ENCODE measurements at regions not wholly inside any gene's neighbourhood (a gene's known extent, or its start where the extent isn't known, plus 50 kb on each side); places are given as distances from the start of the nearest gene placed in this dataset.

DNA sequence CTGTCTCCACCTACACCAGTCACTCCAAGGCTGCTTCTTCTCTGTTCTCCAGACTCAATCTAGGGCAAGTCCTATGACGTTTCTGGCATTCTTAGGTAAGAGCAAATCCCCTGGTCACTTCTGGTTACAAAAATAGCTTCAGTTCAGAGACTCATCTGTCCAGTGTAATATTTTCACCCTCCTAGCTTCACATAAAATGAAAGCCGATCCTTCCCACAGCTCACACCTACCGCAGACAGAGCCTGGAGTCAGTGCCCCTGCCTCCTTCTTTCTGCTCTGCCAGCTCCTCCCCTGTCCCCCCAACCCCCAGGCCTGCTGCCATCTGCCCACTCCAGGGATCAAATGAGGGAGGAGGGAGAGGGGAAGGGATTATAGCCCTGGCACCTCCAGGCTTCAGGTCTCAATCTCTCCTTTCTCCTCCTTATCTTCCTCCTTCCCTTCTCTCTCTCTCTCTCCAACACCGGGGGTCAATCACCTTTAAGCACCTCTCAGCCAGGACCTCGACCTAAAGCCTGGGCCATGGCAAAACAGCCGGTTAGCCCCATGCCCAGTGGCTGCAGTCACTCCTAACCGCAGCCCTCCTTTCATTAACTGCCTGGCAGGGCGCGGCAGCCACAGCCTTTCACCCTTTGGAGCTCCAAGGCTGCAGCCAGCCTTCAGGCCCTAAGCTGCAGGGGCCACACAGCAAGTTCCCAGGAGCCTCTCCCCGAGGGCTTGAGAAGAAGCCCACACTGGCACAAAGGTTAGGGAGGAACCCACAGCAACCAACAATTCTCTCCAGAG is 292.6 kb upstream of the MGMT start:
- no peak overlapping the region for H3K4me3 Mint-ChIP-seq
- peaks cover 29% of the 10 kb centered on the region for H3K4me1 Mint-ChIP-seq
- peaks cover 26% of the 10 kb centered on the region for H3K27me3 Mint-ChIP-seq (ENCODE audit: low read depth)
- H3K27ac Mint-ChIP-seq: no peak overlapping the region
- H3K9me3 Mint-ChIP-seq: no peaks in the 10 kb centered on the region
- no peaks in the 10 kb centered on the region for H3K36me3 Mint-ChIP-seq (ENCODE audit: low read depth)
- TF ChIP-seq, protein P1, sequence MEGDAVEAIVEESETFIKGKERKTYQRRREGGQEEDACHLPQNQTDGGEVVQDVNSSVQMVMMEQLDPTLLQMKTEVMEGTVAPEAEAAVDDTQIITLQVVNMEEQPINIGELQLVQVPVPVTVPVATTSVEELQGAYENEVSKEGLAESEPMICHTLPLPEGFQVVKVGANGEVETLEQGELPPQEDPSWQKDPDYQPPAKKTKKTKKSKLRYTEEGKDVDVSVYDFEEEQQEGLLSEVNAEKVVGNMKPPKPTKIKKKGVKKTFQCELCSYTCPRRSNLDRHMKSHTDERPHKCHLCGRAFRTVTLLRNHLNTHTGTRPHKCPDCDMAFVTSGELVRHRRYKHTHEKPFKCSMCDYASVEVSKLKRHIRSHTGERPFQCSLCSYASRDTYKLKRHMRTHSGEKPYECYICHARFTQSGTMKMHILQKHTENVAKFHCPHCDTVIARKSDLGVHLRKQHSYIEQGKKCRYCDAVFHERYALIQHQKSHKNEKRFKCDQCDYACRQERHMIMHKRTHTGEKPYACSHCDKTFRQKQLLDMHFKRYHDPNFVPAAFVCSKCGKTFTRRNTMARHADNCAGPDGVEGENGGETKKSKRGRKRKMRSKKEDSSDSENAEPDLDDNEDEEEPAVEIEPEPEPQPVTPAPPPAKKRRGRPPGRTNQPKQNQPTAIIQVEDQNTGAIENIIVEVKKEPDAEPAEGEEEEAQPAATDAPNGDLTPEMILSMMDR (IDR thresholded peaks at IDR 0.05; ENCODE audit: unreplicated experiment in 3 of 3): no peak

DNA sequence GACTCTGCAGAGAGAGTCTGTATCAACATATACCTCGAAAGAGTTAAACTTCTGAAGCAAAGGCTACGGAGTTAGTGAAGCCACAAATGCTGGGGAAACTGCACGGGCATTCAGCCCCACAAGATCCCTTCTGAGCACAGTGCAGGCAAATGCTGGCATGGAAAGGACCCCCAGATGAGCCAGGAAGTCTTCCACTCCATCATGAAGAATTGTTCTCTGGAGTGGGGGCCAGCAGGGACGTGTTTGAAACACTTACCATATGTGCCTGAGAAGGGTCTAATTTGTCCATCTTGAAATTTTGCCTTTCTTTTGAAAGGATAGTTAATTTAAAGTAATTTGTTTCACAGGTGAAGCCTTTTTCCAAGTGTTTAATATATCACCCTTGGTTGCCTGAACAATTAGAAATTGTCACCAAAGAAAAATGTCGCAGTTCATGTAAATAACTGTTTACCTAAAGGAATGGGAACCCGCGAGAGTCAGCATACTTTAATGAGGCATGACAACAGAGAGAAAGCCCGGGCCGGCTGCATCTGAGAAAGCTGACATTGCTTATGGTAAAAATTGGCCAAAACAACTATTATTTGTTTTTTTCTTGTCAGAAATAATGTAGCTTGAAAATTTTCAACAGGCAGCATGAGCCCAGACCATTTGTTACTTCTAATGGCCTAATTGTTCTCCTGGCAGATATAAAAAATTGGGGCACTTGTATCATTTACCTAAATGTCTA is 287.6 kb upstream of the MGMT start:
- TF ChIP-seq, protein P1 (IDR thresholded peaks at IDR 0.05; ENCODE audit: unreplicated experiment in 3 of 3): no peak
- H3K9me3 Mint-ChIP-seq: no peaks in the 10 kb centered on the region
- peaks cover 31% of the 10 kb centered on the region for H3K4me1 Mint-ChIP-seq
- no peak overlapping the region for H3K4me3 Mint-ChIP-seq
- H3K27me3 Mint-ChIP-seq (ENCODE audit: low read depth): peaks cover 31% of the 10 kb centered on the region
- peak overlapping the region in 2 of 3 experiments; percentile 10 to 26 for H3K27ac Mint-ChIP-seq
- H3K36me3 Mint-ChIP-seq (ENCODE audit: low read depth): no peaks in the 10 kb centered on the region

DNA sequence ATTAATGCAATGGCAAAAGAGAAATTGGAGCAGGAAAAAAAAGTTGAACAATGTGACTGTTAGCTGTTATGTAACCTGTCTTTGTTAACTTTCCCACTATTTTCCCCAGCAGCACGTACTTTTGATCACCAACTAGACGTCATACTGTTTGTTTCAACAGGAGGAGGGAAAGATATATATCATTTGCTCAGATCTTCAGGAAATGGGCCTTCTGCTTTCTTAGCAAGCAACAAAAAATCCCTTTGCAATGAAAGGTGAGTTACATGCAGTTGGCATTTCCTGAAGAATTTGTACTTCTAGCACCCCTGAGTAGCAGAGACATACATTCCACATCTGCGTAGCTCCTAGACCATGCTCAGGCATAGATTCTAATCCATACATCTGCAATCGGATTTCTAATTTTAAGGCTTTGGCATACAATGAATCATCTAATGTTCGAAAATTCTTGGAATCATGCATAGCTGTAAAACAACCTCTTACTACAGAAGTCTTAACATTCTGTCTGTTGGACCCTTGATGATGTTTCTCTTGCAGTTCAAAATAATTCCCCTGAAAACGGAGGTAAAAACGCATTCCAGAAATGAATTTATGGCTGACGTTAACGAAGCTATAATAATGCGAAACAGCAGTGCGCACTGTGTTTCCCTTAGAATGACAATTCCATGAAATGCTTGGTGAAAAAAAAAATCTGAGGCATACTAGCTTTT is 286.9 kb upstream of the MGMT start:
- H3K27me3 Mint-ChIP-seq (ENCODE audit: low read depth): peaks cover 31% of the 10 kb centered on the region
- H3K27ac Mint-ChIP-seq: peak overlapping the region; percentile 10 to 30 (median 26)
- TF ChIP-seq, protein P1 (IDR thresholded peaks at IDR 0.05; ENCODE audit: unreplicated experiment in 3 of 3): no peak
- H3K4me1 Mint-ChIP-seq: peaks cover 28% of the 10 kb centered on the region
- H3K9me3 Mint-ChIP-seq: no peaks in the 10 kb centered on the region
- H3K36me3 Mint-ChIP-seq (ENCODE audit: low read depth): no peaks in the 10 kb centered on the region
- no peak overlapping the region for H3K4me3 Mint-ChIP-seq

DNA sequence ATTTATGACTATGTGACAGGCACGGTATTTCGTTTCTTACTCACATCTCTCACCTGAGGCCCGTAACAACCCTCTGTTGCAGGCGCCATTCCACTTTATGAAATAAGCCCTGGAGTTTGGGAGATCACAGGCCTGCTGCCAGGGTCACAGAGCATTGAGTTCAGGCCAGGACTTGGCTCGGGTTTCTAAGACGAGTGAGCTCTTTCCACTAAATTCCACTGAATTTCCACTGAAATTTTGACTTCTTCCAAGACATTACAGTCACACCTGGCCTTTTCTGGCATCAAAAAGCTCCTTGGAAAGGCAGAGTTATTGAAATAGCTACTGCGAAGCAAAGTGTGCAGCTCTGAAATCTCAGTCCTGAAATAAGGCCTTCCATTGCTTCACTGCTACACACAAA is 282.8 kb upstream of the MGMT start:
- H3K27me3 Mint-ChIP-seq (ENCODE audit: low read depth): peaks cover 5% of the 10 kb centered on the region
- no peak overlapping the region for H3K27ac Mint-ChIP-seq
- peaks cover 15% of the 10 kb centered on the region for H3K9me3 Mint-ChIP-seq
- H3K36me3 Mint-ChIP-seq (ENCODE audit: low read depth): no peaks in the 10 kb centered on the region
- TF ChIP-seq, protein P1 (IDR thresholded peaks at IDR 0.05; ENCODE audit: unreplicated experiment in 3 of 3): no peak
- H3K4me3 Mint-ChIP-seq: no peak overlapping the region
- H3K4me1 Mint-ChIP-seq: peaks cover 14% of the 10 kb centered on the region

DNA sequence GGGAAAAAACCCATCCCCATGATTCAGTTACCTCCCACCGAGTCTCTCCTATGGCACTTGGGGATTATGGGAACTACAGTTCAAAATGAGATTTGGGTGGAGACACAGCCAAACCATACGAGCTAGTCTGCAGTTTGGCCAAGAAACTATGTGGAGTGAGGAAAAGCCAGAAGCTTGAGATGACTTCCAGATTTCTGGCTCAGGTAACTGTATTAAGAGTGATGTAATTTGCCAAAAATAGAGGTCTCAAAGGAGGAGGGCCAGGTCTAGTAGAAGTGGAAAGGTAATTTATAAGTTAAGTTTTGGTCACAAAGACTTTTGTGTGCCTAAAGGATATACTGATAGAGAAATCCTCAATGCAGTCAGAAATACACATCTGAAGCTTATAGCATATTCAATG is 279.7 kb upstream of the MGMT start:
- TF ChIP-seq, protein P1 (IDR thresholded peaks at IDR 0.05; ENCODE audit: unreplicated experiment in 3 of 3): no peak
- Mint-ChIP-seq H3K27ac (no peak overlapping the region), H3K4me1 (peaks cover 2% of the 10 kb centered on the region), H3K4me3 (no peak overlapping the region), H3K27me3 (ENCODE audit: low read depth) (no peaks in the 10 kb centered on the region), H3K36me3 (ENCODE audit: low read depth) (no peaks in the 10 kb centered on the region), H3K9me3 (peaks cover 15% of the 10 kb centered on the region)
